GM20000 (cell line): ENCODE measurements at regions not wholly inside any gene's neighbourhood (a gene's known extent, or its start where the extent isn't known, plus 50 kb on each side); places are given as distances from the start of the nearest gene placed in this dataset.
"Not testable (repeated sequence)": the region's sequence is repeated elsewhere in the genome, so short reads cannot be mapped to it uniquely, and the experiment has no call there.

Experiments
- DNase-seq: peaks from one replicate; pipeline ENCODE4 v3.0.0; 2012; ENCODE audit warnings: low spot score
- CTCF ChIP-seq: IDR thresholded peaks from 2 replicates; pipeline ENCODE4 v1.5.1; 2012; ENCODE audit warnings: mild to moderate bottlenecking, control low read depth; ENCODE audit errors: extremely low read depth, missing control alignments

GRCh38 chr1:43015269-43015668 is 56.6 kb upstream of the SLC2A1 start:
- TF ChIP-seq CTCF, result no peak
- DNase-seq, result no peak

- DNase-seq, result not testable (repeated sequence)
Observed at GRCh38 chr1:43014579-43014978, 55.9 kb upstream of the SLC2A1 start.

- DNase-seq, result no peak
- no peak for TF ChIP-seq CTCF
Observed at GRCh38 chr1:43011020-43011419, 52.4 kb upstream of the SLC2A1 start.

- peak; percentile 32 for DNase-seq
- no peak for TF ChIP-seq CTCF
Observed at GRCh38 chr1:43009274-43009673, 50.6 kb upstream of the SLC2A1 start.

- no peak for TF ChIP-seq CTCF
- no peak for DNase-seq
Observed at GRCh38 chr1:43008115-43009060, 49.7 kb upstream of the SLC2A1 start.
